A673 (cell line): ENCODE measurements at regions not wholly inside any gene's neighbourhood (a gene's known extent, or its start where the extent isn't known, plus 50 kb on each side); places are given as distances from the start of the nearest gene placed in this dataset.

Experiments used
- CTCF ChIP-seq: fragments of 300-800, 200-600 bp; sonication (generic); conservative IDR thresholded peaks from 2 replicates; pipeline ENCODE4 v1.5.1; 2017; ENCODE audit warnings: low read depth, mild to moderate bottlenecking, antibody characterized with exemption, low read length, moderate library complexity, mixed read lengths
- EZH2 ChIP-seq: fragments of 200-600 bp; sonication (generic); IDR thresholded peaks from 2 replicates; pipeline ENCODE4 v1.6.1; 2017; ENCODE audit warnings: borderline replicate concordance, low read depth, mild to moderate bottlenecking, mixed read lengths, antibody characterized with exemption, low read length; ENCODE audit not compliant: poor library complexity, severe bottlenecking

DNA sequence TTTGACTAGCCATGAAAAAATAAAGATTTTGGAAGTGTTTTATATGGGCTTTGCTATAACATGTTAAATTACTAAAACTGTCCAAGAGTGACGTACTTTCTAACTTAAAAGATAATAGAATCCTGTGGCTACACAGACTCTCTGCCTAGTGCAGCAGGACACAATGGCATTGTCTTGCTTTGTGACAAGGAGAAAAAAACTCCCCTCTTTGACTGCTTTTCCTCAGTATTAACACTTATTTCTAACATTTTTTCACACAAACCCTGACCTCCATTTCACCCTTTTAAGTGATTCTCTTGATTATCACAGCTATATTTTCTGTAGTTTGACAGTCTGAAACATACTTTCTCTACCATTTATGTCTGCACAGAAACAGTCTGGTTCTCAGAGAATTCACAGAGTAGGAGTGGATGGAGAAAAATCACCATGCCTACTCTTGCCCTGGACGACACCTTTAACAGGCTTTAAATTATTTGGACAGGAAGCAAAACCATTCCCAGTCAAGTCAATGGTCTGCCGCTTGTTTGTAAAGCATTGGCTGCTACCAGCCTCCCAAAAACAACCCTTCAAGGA is 336.3 kb upstream of the SMIM30 start:
- TF ChIP-seq CTCF, result no peak
- no peak for TF ChIP-seq EZH2
